ENCODE measurements at regions not wholly inside any gene's neighbourhood (a gene's known extent, or its start where the extent isn't known, plus 50 kb on each side); places are given as distances from the start of the nearest gene placed in this dataset.

DNA sequence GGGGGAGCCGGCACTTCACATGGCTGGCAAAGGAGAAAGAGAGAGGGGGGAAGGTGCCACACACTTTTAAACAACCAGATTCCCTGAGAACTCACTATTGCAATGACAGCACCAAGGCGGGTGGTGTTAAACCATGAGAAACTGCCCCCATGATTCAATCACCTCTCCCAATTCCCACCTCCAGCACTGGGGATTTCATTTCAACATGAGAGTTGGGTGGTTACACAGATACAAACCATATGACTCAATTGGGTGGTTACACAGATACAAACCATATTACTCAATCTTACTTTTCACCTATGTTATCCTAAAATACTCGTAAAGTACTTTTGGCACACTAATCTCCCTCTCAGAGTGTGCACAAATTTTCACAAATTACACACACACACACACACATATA, 1097.5 kb upstream of the TMPRSS15 start:
- no peaks in the 10 kb centered on the region for H3K27me3 ChIP-seq
- no peaks in the 10 kb centered on the region for H3K4me1 ChIP-seq
- no peak for TF ChIP-seq CTCF (IDR thresholded peaks at IDR 0.05)
- H3K4me3 ChIP-seq: no peak overlapping the region
- DNase-seq: no peak
- intact Hi-C loops (cut with DNase I): no loop called here
- no peak overlapping the region for H3K27ac ChIP-seq
- no peaks in the 10 kb centered on the region for H3K36me3 ChIP-seq
- H3K9me3 ChIP-seq: no peaks in the 10 kb centered on the region
- 93 to 96% methylated on average over 3 of the region's 3 CpGs for WGBS, 2 donors

DNA sequence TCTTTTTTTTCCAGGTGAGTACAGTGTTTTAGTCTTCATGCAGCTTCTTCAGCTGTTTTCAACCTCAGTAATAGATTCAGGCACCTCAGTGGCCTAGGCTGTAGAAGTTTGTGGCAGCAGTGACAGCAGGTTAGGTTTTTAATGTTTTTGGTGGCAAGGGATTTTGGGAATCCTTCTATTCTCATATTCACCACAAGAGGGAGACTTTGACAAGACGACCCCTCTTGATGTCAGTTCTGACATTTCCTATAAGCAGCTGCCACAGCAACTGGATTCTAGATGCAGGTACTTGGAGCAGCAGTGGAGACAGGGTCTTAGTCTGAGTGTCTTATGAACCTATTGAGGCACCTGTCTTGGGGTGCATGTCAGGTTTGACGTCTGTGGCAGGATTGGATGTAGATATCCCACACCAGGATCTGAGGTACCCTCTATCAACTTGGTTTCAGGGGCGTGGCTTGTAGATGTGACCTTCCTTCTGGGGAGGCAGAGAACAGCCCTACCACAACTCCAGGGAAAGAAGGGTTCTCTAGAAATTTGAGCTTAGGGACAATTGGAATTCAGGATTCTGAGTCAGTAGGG, 1104.2 kb upstream of the TMPRSS15 start:
- intact Hi-C loops (cut with DNase I): no loop called here
- Histone ChIP-seq H3K27me3 (no peaks in the 10 kb centered on the region), H3K27ac (no peak overlapping the region), H3K9me3 (peaks cover 0 to 7% (median 0%) of the 10 kb centered on the region in 4 donors), H3K36me3 (no peaks in the 10 kb centered on the region), H3K4me1 (no peaks in the 10 kb centered on the region), H3K4me3 (no peak overlapping the region)
- DNase-seq: no peak
- WGBS, 2 donors: 68 to 73% methylated on average over 3 of the region's 3 CpGs
- no peak for TF ChIP-seq POLR2A (IDR thresholded peaks at IDR 0.05)
- no peak for TF ChIP-seq POLR2AphosphoS5 (IDR thresholded peaks at IDR 0.05)

GRCh38 chr21:19508442-19508841, 1104.9 kb upstream of the TMPRSS15 start:
- no peak overlapping the region for H3K27ac ChIP-seq
- H3K4me3 ChIP-seq: no peak overlapping the region
- no peak for TF ChIP-seq EP300 (IDR thresholded peaks at IDR 0.05)
- TF ChIP-seq CTCF (IDR thresholded peaks at IDR 0.05): no peak
- TF ChIP-seq POLR2A (IDR thresholded peaks at IDR 0.05): no peak
- no peak for TF ChIP-seq POLR2AphosphoS5 (IDR thresholded peaks at IDR 0.05)
- H3K4me1 ChIP-seq: no peaks in the 10 kb centered on the region
- no peaks in the 10 kb centered on the region for H3K36me3 ChIP-seq
- peaks cover 0 to 7% (median 0%) of the 10 kb centered on the region in 4 donors for H3K9me3 ChIP-seq
- intact Hi-C loops (cut with DNase I): no loop called here
- no peak for DNase-seq
- 90 to 94% methylated on average over 2 of the region's 2 CpGs for WGBS, 2 donors
- H3K27me3 ChIP-seq: no peaks in the 10 kb centered on the region

- Histone ChIP-seq H3K4me1 (no peaks in the 10 kb centered on the region), H3K4me3 (no peak overlapping the region), H3K36me3 (no peaks in the 10 kb centered on the region), H3K9me3 (peaks cover 0 to 7% (median 0%) of the 10 kb centered on the region in 4 donors), H3K27me3 (no peaks in the 10 kb centered on the region), H3K27ac (no peak overlapping the region)
- 82 to 86% methylated on average over 3 of the region's 3 CpGs for WGBS, 2 donors
- no peak for TF ChIP-seq POLR2AphosphoS5 (IDR thresholded peaks at IDR 0.05)
- TF ChIP-seq CTCF (IDR thresholded peaks at IDR 0.05): no peak
- TF ChIP-seq EP300 (IDR thresholded peaks at IDR 0.05): no peak
- no peak for TF ChIP-seq POLR2A (IDR thresholded peaks at IDR 0.05)
- no peak for DNase-seq
- intact Hi-C loops (cut with DNase I): no loop called here
These were observed 1105.3 kb upstream of the TMPRSS15 start for GRCh38 chr21:19508844-19509243.

DNA sequence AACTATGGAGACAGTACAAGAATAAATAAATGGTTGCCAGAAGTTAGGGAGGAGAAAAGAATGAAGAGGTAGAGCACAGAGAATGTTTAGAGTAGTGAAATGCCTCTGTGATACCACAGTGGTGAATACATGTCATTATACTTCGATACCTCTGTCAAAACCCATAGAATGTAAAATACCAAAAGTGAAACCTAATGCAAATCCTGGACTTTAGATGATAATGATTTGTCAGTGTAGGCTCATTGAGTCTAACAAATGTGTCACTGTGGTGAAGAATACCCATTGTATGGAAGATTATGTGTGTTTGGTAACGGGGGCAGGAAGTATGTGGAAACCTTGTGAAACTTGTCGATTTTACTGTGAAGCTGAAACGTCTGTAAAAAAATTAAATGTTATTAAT, 1106.5 kb upstream of the TMPRSS15 start:
- no peak for TF ChIP-seq POLR2A (IDR thresholded peaks at IDR 0.05)
- no peaks in the 10 kb centered on the region for H3K4me1 ChIP-seq
- DNase-seq: no peak
- 78 to 91% methylated on average over 4 of the region's 4 CpGs for WGBS, 2 donors
- H3K27ac ChIP-seq: no peak overlapping the region
- no peaks in the 10 kb centered on the region for H3K27me3 ChIP-seq
- no peaks in the 10 kb centered on the region for H3K36me3 ChIP-seq
- intact Hi-C loops (cut with DNase I): no loop called here
- no peak overlapping the region for H3K4me3 ChIP-seq
- peaks cover 0 to 7% (median 0%) of the 10 kb centered on the region in 4 donors for H3K9me3 ChIP-seq

DNA sequence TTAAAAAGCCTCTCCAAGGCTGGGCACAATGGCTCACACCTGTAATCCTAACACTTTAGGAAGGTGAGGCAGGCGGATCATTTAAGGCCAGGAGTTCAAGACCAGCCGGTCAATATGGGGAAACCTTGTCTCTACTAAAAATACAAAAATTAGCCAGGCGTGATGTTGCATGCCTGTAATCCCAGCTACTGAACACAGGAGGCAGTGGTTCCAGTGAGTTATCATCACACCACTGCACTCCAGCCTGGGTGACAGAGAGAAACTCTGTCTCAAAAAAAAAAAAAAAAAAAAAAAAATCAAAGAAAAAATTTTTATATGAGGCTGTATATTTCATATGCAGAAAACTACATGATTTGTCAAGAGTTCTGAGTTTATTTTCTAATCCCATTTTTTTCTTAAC, 1107.1 kb upstream of the TMPRSS15 start:
- Histone ChIP-seq H3K9me3 (peaks cover 0 to 7% (median 0%) of the 10 kb centered on the region in 4 donors), H3K4me3 (no peak overlapping the region), H3K27ac (no peak overlapping the region), H3K4me1 (no peaks in the 10 kb centered on the region), H3K27me3 (no peaks in the 10 kb centered on the region), H3K36me3 (no peaks in the 10 kb centered on the region)
- TF ChIP-seq EP300 (IDR thresholded peaks at IDR 0.05): no peak
- TF ChIP-seq POLR2A (IDR thresholded peaks at IDR 0.05): no peak
- TF ChIP-seq POLR2AphosphoS5 (IDR thresholded peaks at IDR 0.05): no peak
- TF ChIP-seq CTCF (IDR thresholded peaks at IDR 0.05): no peak
- intact Hi-C loops (cut with DNase I): no loop called here
- DNase-seq: no peak
- 94% methylated on average over 3 of the region's 3 CpGs for WGBS, 2 donors
